Spleen (tissue), 7 donors: ENCODE measurements at regions not wholly inside any gene's neighbourhood (a gene's known extent, or its start where the extent isn't known, plus 50 kb on each side); places are given as distances from the start of the nearest gene placed in this dataset.

Experiments used
- POLR2A ChIP-seq, 3 donors: fragments of 450-650 bp; IDR thresholded peaks; one replicate each; pipeline ENCODE4 v1.5.1; 2017; ENCODE audit warnings: antibody characterized with exemption in 3 of 3, mild to moderate bottlenecking in 1 of 3
- POLR2AphosphoS5 ChIP-seq, 3 donors: sonication (generic); formaldehyde crosslinking; IDR thresholded peaks; one replicate each; pipeline ENCODE4 v1.5.1; 2017; ENCODE audit warnings: antibody characterized with exemption in 3 of 3
- TF ChIP-seq, protein P1 (sequence below), 11 experiments: fragments of 200-600 bp in 7 of 11; fragments of 450-650 bp in 4 of 11; sonication (generic) in 4 of 11; IDR thresholded peaks in 8 of 11; conservative IDR thresholded peaks in 3 of 11; 1 replicate in 7 of 11; 2 replicates in 4 of 11; pipeline versions ENCODE4 v1.4.0 to v1.8.0; 2016 to 2021; ENCODE audit warnings: antibody characterized with exemption in 11 of 11, inconsistent platforms in 4 of 11, mild to moderate bottlenecking in 1 of 11
- donor health status: DM: no; HTN: no; CAD: no; lungs with moderate emphysema.
- donor health status: DM: no; HTN: no; CAD: no.
- donor health status: DM: no; HTN: no; CAD: no.

DNA sequence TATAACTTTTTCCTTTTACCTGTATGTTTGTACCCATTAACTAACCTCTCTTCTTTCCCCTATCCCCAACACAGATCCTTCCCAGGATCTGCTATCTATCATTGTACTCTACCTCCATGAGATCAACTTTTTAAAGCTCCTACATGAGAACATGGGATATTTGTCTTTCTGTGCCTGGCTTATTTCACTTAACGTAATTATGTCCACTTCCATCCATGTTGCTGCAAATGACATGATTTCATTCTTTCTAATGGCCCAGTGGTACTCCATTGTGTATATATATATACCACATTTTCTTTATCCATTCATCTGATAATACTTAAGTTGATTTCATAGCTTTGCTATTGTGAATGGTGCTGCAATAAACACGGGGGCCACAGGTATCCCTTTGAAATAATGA is 135.9 kb upstream of the THUMPD2 start:
- no peak for TF ChIP-seq POLR2AphosphoS5 (IDR thresholded peaks at IDR 0.05)
- no peak for TF ChIP-seq POLR2A (IDR thresholded peaks at IDR 0.05)
- TF ChIP-seq, protein P1, sequence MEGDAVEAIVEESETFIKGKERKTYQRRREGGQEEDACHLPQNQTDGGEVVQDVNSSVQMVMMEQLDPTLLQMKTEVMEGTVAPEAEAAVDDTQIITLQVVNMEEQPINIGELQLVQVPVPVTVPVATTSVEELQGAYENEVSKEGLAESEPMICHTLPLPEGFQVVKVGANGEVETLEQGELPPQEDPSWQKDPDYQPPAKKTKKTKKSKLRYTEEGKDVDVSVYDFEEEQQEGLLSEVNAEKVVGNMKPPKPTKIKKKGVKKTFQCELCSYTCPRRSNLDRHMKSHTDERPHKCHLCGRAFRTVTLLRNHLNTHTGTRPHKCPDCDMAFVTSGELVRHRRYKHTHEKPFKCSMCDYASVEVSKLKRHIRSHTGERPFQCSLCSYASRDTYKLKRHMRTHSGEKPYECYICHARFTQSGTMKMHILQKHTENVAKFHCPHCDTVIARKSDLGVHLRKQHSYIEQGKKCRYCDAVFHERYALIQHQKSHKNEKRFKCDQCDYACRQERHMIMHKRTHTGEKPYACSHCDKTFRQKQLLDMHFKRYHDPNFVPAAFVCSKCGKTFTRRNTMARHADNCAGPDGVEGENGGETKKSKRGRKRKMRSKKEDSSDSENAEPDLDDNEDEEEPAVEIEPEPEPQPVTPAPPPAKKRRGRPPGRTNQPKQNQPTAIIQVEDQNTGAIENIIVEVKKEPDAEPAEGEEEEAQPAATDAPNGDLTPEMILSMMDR (IDR thresholded peaks at IDR 0.05 in 8 of 11, conservative IDR thresholded peaks at IDR 0.05 in 3 of 11) = no peak
